GM12878 (cell line): ENCODE measurements at regions not wholly inside any gene's neighbourhood (a gene's known extent, or its start where the extent isn't known, plus 50 kb on each side); places are given as distances from the start of the nearest gene placed in this dataset.

ENCODE experiments used
- ATAC-seq: fragments of 200-7000 bp; cut with Tn5 transposase; 3 replicates; pipeline ENCODE4 v1.9.1; 2020; ENCODE audit warnings: mild to moderate bottlenecking, moderate library complexity
- BruUV-seq: library from RNA; stranded (reverse); fragments of 400-500 nt; replicated peaks from 2 replicates; lab custom pipeline; 2021; lab: Mats Ljungman, UMichigan
- CTCF ChIA-PET: fragments of 300-600 bp; sonication (Branson Sonifier 250); formaldehyde crosslinking; extraction: SDS; loops from one replicate; lab custom pipeline; 2021; ENCODE audit warnings: inconsistent platforms; lab: Yijun Ruan, JAX
- POLR2A ChIA-PET: fragments of 350-600 bp; formaldehyde crosslinking; extraction: SDS; loops from one replicate; lab custom pipeline; 2021; ENCODE audit warnings: inconsistent platforms; lab: Charles Lee
- RAD21 ChIA-PET: fragments of 300-600 bp; sonication (Branson Sonifier 250); formaldehyde crosslinking; loops from one replicate; lab custom pipeline; 2023; ENCODE audit warnings: antibody characterized with exemption; ENCODE audit not compliant: unreplicated experiment; lab: Charles Lee
- SMC1A ChIA-PET: fragments of 300-600 bp; sonication (Branson Sonifier 250); formaldehyde crosslinking; loops from one replicate; lab custom pipeline; 2023; ENCODE audit not compliant: unreplicated experiment, uncharacterized antibody; lab: Charles Lee
- DNase-seq: peaks from one replicate; pipeline ENCODE4 v3.0.0-alpha.2; 2011; ENCODE audit warnings: low read depth, low spot score
- FAIRE-seq: peaks from 3 replicates; lab custom pipeline; 2011; peaks lifted over from hg19 to GRCh38; lab: Jason Lieb, UNC
- H2AFZ ChIP-seq: 2 replicates; pipeline ENCODE4 v1.6.0; 2011; ENCODE audit warnings: low read depth, low read length, control low read depth; ENCODE audit not compliant: control insufficient read depth
- H3K27ac ChIP-seq: 2 replicates; pipeline ENCODE4 v1.5.1; 2011; ENCODE audit warnings: control low read depth; ENCODE audit not compliant: control insufficient read depth, insufficient read depth
- H3K27me3 ChIP-seq, 2 experiments: replicated peaks in 1 of 2; 2 replicates each; pipeline versions ENCODE4 v1.6.0 to v1.6.1; 2011; ENCODE audit warnings: low read length in 1 of 2; ENCODE audit not compliant: control insufficient read depth in 2 of 2, insufficient read depth in 2 of 2
- H3K36me3 ChIP-seq, 2 experiments: 2 replicates each; pipeline ENCODE4 v1.5.1; 2011; ENCODE audit warnings: low read length in 1 of 2; ENCODE audit not compliant: control insufficient read depth in 2 of 2, insufficient read depth in 2 of 2
- H3K4me1 ChIP-seq: 2 replicates; pipeline ENCODE4 v1.6.1; 2011; ENCODE audit warnings: mild to moderate bottlenecking, low read length, moderate library complexity, mixed read lengths; ENCODE audit not compliant: control insufficient read depth, insufficient read depth
- H3K4me2 ChIP-seq: 2 replicates; pipeline ENCODE4 v1.6.0; 2011; ENCODE audit warnings: control low read depth; ENCODE audit not compliant: control insufficient read depth, insufficient read depth
- H3K4me3 ChIP-seq: fragments of 200-600 bp; sonication (generic); 2 replicates; pipeline ENCODE4 v1.5.1; 2016
- H3K79me2 ChIP-seq: 2 replicates; pipeline ENCODE4 v1.6.0; 2011; ENCODE audit warnings: low read length; ENCODE audit not compliant: control insufficient read depth, insufficient read depth
- H3K9ac ChIP-seq: 2 replicates; pipeline ENCODE4 v1.8.0; 2011; ENCODE audit warnings: low read length, control low read depth, mixed read lengths; ENCODE audit not compliant: control insufficient read depth, insufficient read depth
- H3K9me3 ChIP-seq: replicated peaks from 3 replicates; pipeline ENCODE4 v1.5.1; 2011; ENCODE audit warnings: mild to moderate bottlenecking, low read length; ENCODE audit not compliant: control insufficient read depth, insufficient read depth
- H4K20me1 ChIP-seq: 2 replicates; pipeline ENCODE4 v1.6.0; 2011; ENCODE audit not compliant: control insufficient read depth, insufficient read depth
- ATF2 ChIP-seq: IDR thresholded peaks from 2 replicates; pipeline ENCODE4 v1.6.1; 2012; ENCODE audit warnings: low read length, inconsistent platforms
- CREB1 ChIP-seq: IDR thresholded peaks from 2 replicates; pipeline ENCODE4 v1.6.1; 2012; ENCODE audit warnings: low read depth, mild to moderate bottlenecking, inconsistent platforms
- IRF3 ChIP-seq: fragments of 450-650 bp; IDR thresholded peaks from 2 replicates; pipeline ENCODE4 v1.6.1; 2014; ENCODE audit warnings: mild to moderate bottlenecking
- JUNB ChIP-seq: IDR thresholded peaks from 2 replicates; pipeline ENCODE4 v1.6.1; 2016; ENCODE audit warnings: antibody characterized with exemption, mild to moderate bottlenecking
- TBL1XR1 ChIP-seq: IDR thresholded peaks from 2 replicates; pipeline ENCODE4 v1.6.1; 2012; ENCODE audit warnings: low read depth, low read length, improper control_type of control experiment
- WRNIP1 ChIP-seq: IDR thresholded peaks from 2 replicates; pipeline ENCODE4 v1.6.1; 2011; ENCODE audit warnings: low read depth, low read length, improper control_type of control experiment, borderline replicate concordance
- YBX1 ChIP-seq: fragments of 450-650 bp; IDR thresholded peaks from 2 replicates; pipeline ENCODE4 v1.6.1; 2016; ENCODE audit warnings: antibody characterized with exemption
- ZNF24 ChIP-seq: fragments of 450-650 bp; IDR thresholded peaks from 2 replicates; pipeline ENCODE4 v1.6.1; 2017; ENCODE audit warnings: antibody characterized with exemption, mild to moderate bottlenecking
- ZNF622 ChIP-seq: fragments of 450-650 bp; IDR thresholded peaks from 2 replicates; pipeline ENCODE4 v1.6.1; 2017; ENCODE audit warnings: mild to moderate bottlenecking, inconsistent platforms
- WGBS: methylation state at CpG from one replicate; pipeline ENCODE4 v1.1.6; 2016; ENCODE audit warnings: low lambda C conversion rate; ENCODE audit not compliant: insufficient replicate concordance, insufficient coverage; ENCODE audit errors: missing lambda C conversion rate; 5-methylcytosine and 5-hydroxymethylcytosine counted together
- in situ Hi-C: fragments of 300-500 bp; cut with MboI; formaldehyde crosslinking; loops from 9 replicates; pipeline ENCODE4 v1.14.3; 2018; ENCODE audit warnings: mixed read lengths
- intact Hi-C: fragments of 100-400 bp; cut with micrococcal nuclease; formaldehyde crosslinking; loops from one replicate; pipeline ENCODE4 v1.14.2; 2022; ENCODE audit not compliant: unreplicated experiment

- intact Hi-C loops (no loop called here), in situ Hi-C loops (no loop called here)
- POLR2A ChIA-PET = no interaction called here
Measured at GRCh38 chr3:124131158-124131557, 139.2 kb upstream of the ROPN1 start.

GRCh38 chr3:124131580-124131979 lies 139.7 kb upstream of the ROPN1 start:
- no peak for DNase-seq
- in situ Hi-C loops = no loop called here
- H2AFZ ChIP-seq = no peak overlapping the region
- ChIA-PET RAD21 (no interaction called here), CTCF (interaction anchor here (1.0 kb wide), 1 partner anchor 12 kb away, joined by 3 read pairs; no protein-coding TSS in a partner anchor), POLR2A (no interaction called here)
- BruUV-seq = no TSS peak
- H3K27ac ChIP-seq = no peak overlapping the region
- TF ChIP-seq WRNIP1 (no peak), YBX1 (no peak), IRF3 (no peak), TBL1XR1 (no peak)
- TF ChIP-seq, all 136 proteins: peak for 0
- Histone ChIP-seq H3K79me2 (no peaks in the 10 kb centered on the region), H3K4me3 (no peak overlapping the region), H3K4me2 (no peak overlapping the region), H3K9ac (no peak overlapping the region), H3K27me3 (peaks cover 0 to 2% of the 10 kb centered on the region in 2 experiments; a peak in 2 of 4 replicates), H4K20me1 (no peaks in the 10 kb centered on the region), H3K36me3 (no peaks in the 10 kb centered on the region), H3K4me1 (no peaks in the 10 kb centered on the region), H3K9me3 (no peaks in the 10 kb centered on the region)
- FAIRE-seq (no peak), ATAC-seq (no peak)
- intact Hi-C loops = no loop called here
- SMC1A ChIA-PET = interaction anchor here (1.4 kb wide), 1 partner anchor 150 kb away, joined by 3 read pairs; no protein-coding TSS in a partner anchor
- WGBS = 44% methylated on average over 2 of the region's 2 CpGs

More at GRCh38 chr3:124131158-124131557, 139.2 kb upstream of the ROPN1 start:
- Histone ChIP-seq H3K4me2 (no peak overlapping the region), H3K27ac (no peak overlapping the region), H2AFZ (no peak overlapping the region), H4K20me1 (no peaks in the 10 kb centered on the region), H3K4me3 (no peak overlapping the region), H3K27me3 (peaks cover 0 to 2% of the 10 kb centered on the region in 2 experiments; a peak in 2 of 4 replicates), H3K4me1 (no peaks in the 10 kb centered on the region), H3K36me3 (no peaks in the 10 kb centered on the region), H3K79me2 (no peaks in the 10 kb centered on the region), H3K9ac (no peak overlapping the region), H3K9me3 (no peaks in the 10 kb centered on the region)
- SMC1A ChIA-PET = interaction anchor here (1.4 kb wide), 1 partner anchor 150 kb away, joined by 3 read pairs; no protein-coding TSS in a partner anchor
- BruUV-seq = no TSS peak
- no peak for FAIRE-seq
- CTCF ChIA-PET = interaction anchor here (1.0 kb wide), 1 partner anchor 12 kb away, joined by 3 read pairs; no protein-coding TSS in a partner anchor
- ATAC-seq = no peak
- RAD21 ChIA-PET = no interaction called here
- no peak for DNase-seq
- no peak for TF ChIP-seq JUNB
- TF ChIP-seq ATF2 = no peak
- TF ChIP-seq ZNF24 = no peak
- no peak for TF ChIP-seq ZNF622
- TF ChIP-seq CREB1 = no peak
